ENCODE measurements at regions not wholly inside any gene's neighbourhood (a gene's known extent, or its start where the extent isn't known, plus 50 kb on each side); places are given as distances from the start of the nearest gene placed in this dataset.

GRCh38 chr6:133179481-133179880 is 61.7 kb upstream of the EYA4 start:
- no peaks in the 10 kb centered on the region for H3K9me3 ChIP-seq
- H3K4me3 ChIP-seq, result no peak overlapping the region
- H3K27me3 ChIP-seq, result no peaks in the 10 kb centered on the region
- H3K27ac ChIP-seq, result no peak overlapping the region
- intact Hi-C loops (cut with DNase I), result no loop called here
- no peak for TF ChIP-seq CTCF (IDR thresholded peaks at IDR 0.05)
- no peaks in the 10 kb centered on the region for H3K36me3 ChIP-seq
- H3K4me1 ChIP-seq, result no peaks in the 10 kb centered on the region
- DNase-seq, result no peak

DNA sequence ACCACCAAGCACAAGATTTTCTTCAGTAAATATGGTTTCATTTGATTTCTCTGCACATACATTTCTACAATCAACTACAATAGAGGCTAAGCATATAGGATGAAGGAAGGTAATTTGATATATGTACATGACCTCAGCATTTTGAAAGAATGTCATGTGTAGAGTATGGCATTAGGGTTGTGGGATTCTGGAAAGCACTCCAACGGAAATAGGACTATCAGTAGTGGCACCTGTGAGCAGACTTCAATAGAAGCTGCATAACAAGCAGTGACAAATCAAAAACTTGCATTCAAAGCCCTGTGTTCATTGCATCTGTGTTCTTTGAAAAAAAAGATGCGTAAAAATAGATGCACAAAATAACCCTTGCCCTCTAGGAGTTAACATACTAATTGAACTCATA is 57.5 kb upstream of the EYA4 start:
- intact Hi-C loops (cut with DNase I), result no loop called here
- 67 to 69% methylated on average over 2 of the region's 2 CpGs for WGBS, 2 donors
- no peak for DNase-seq
- H3K36me3 ChIP-seq, result no peaks in the 10 kb centered on the region
- no peaks in the 10 kb centered on the region for H3K27me3 ChIP-seq
- TF ChIP-seq POLR2A (IDR thresholded peaks at IDR 0.05) (no peak), CTCF (IDR thresholded peaks at IDR 0.05) (no peak)
- no peaks in the 10 kb centered on the region for H3K9me3 ChIP-seq
- H3K4me3 ChIP-seq, result no peak overlapping the region
- H3K27ac ChIP-seq, result no peak overlapping the region
- H3K4me1 ChIP-seq, result no peaks in the 10 kb centered on the region

DNA sequence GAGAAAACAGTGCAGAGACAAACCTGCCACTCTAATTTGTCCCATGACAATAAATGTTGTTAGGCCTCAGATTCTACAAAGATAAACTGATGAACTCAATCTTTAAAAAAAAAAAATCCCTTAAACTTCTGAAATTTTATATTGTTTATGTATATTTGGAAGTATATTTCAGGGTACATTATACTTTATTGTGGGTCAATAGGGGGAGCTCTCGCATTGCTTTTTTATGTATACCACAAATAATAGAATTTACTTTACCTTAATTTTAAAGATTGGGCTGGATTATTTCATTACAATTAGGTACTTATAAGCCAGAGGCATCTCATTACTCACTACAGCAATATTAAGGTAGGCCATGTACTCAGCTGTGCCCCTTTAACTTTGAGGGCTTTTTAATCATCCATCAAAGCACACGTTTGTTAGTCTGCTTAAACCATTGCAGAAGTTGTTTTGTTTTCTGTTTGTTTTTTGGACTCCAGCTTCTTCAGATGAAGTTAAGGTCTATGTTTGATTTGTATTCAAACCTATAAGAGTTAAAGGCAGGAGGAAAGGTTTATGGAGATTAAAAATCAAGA is 56.3 kb upstream of the EYA4 start:
- 18 to 24% methylated on average over 2 of the region's 2 CpGs for WGBS, 2 donors
- TF ChIP-seq CTCF (IDR thresholded peaks at IDR 0.05), result peak in 3 of 6 experiments; percentile 13 to 41 (median 36)
- TF ChIP-seq POLR2A (IDR thresholded peaks at IDR 0.05), result no peak
- Histone ChIP-seq H3K4me1 (no peaks in the 10 kb centered on the region), H3K27me3 (no peaks in the 10 kb centered on the region), H3K27ac (no peak overlapping the region), H3K36me3 (no peaks in the 10 kb centered on the region), H3K9me3 (no peaks in the 10 kb centered on the region), H3K4me3 (no peak overlapping the region)
- intact Hi-C loops (cut with DNase I), result no loop called here
- no peak for DNase-seq

- 60 to 67% methylated on average over 4 of the region's 4 CpGs for WGBS, 2 donors
- Histone ChIP-seq H3K9me3 (no peaks in the 10 kb centered on the region), H3K27ac (no peak overlapping the region), H3K36me3 (no peaks in the 10 kb centered on the region), H3K4me3 (no peak overlapping the region), H3K27me3 (no peaks in the 10 kb centered on the region), H3K4me1 (no peaks in the 10 kb centered on the region)
- intact Hi-C loops (cut with DNase I), result no loop called here
- no peak for TF ChIP-seq POLR2A (IDR thresholded peaks at IDR 0.05)
- no peak for TF ChIP-seq CTCF (IDR thresholded peaks at IDR 0.05)
- DNase-seq, result no peak
Measured at GRCh38 chr6:133185731-133186130, 55.4 kb upstream of the EYA4 start.

GRCh38 chr6:133187114-133187513 is 54.0 kb upstream of the EYA4 start:
- no peak overlapping the region for H3K4me3 ChIP-seq
- H3K4me1 ChIP-seq, result no peaks in the 10 kb centered on the region
- intact Hi-C loops (cut with DNase I), result no loop called here
- H3K27me3 ChIP-seq, result no peaks in the 10 kb centered on the region
- no peak for TF ChIP-seq POLR2A (IDR thresholded peaks at IDR 0.05)
- TF ChIP-seq CTCF (IDR thresholded peaks at IDR 0.05), result no peak
- H3K36me3 ChIP-seq, result no peaks in the 10 kb centered on the region
- DNase-seq, result no peak
- no peak overlapping the region for H3K27ac ChIP-seq
- WGBS, 2 donors, result 70 to 71% methylated on average over 2 of the region's 2 CpGs
- H3K9me3 ChIP-seq, result no peaks in the 10 kb centered on the region
